Large intestine (tissue), 3 donors: ENCODE measurements at regions not wholly inside any gene's neighbourhood (a gene's known extent, or its start where the extent isn't known, plus 50 kb on each side); places are given as distances from the start of the nearest gene placed in this dataset.

Source experiments
- DNase-seq, 2 donors: peaks; one replicate each; pipeline versions ENCODE4 v3.0.0 to v3.0.0-alpha.2; 2013
- H3K27ac ChIP-seq: one replicate; pipeline ENCODE4 v1.5.1; 2013; ENCODE audit warnings: low read length
- H3K27me3 ChIP-seq: 2 replicates; pipeline ENCODE4 v1.6.1; 2013; ENCODE audit warnings: low read length; ENCODE audit not compliant: control insufficient read depth, insufficient read depth
- H3K36me3 ChIP-seq: 2 replicates; pipeline ENCODE4 v1.6.1; 2013; ENCODE audit warnings: low read length; ENCODE audit not compliant: control insufficient read depth, insufficient read depth
- H3K4me1 ChIP-seq: one replicate; pipeline ENCODE4 v1.6.1; 2013; ENCODE audit warnings: low read length; ENCODE audit not compliant: control insufficient read depth, insufficient read depth
- H3K4me3 ChIP-seq: one replicate; pipeline ENCODE4 v1.5.1; 2013; ENCODE audit warnings: low read length
- H3K9me3 ChIP-seq: one replicate; pipeline ENCODE4 v1.6.1; 2013; ENCODE audit warnings: mild to moderate bottlenecking, low read depth, low read length, moderate library complexity; ENCODE audit not compliant: control insufficient read depth
- WGBS: methylation state at CpG from one replicate; pipeline ENCODE4 v1.1.5; 2013; ENCODE audit warnings: low lambda C conversion rate; ENCODE audit not compliant: insufficient coverage; 5-methylcytosine and 5-hydroxymethylcytosine counted together

DNA sequence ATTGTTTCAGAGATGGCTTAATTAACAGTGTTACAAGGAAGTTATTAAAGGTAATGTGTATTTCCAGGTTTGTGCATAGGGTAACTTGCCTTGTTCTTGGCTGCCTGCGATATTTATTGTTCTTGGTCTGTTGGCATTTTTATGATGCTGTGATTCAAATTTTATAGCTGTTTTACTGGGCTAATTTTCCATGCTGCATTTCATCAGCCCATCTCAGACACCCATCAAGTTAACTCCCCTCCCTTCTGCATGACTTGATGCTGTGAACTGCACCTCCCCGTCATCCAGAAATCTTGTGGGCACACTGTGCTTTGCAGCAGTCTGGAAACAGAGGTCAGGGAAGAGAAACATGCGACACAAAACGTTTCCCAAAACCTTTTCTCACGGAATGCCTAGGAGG lies 1049.2 kb downstream of the AACS start:
- no peaks in the 10 kb centered on the region for H3K4me1 ChIP-seq
- no peak overlapping the region for H3K27ac ChIP-seq
- H3K36me3 ChIP-seq, result no peaks in the 10 kb centered on the region
- WGBS, result no CpG with 5 or more reads among the region's 5 CpGs
- H3K9me3 ChIP-seq, result no peaks in the 10 kb centered on the region
- no peak for DNase-seq
- H3K4me3 ChIP-seq, result no peak overlapping the region
- no peaks in the 10 kb centered on the region for H3K27me3 ChIP-seq

- Histone ChIP-seq H3K4me1 (no peaks in the 10 kb centered on the region), H3K27me3 (no peaks in the 10 kb centered on the region), H3K27ac (no peak overlapping the region), H3K9me3 (no peaks in the 10 kb centered on the region), H3K36me3 (no peaks in the 10 kb centered on the region), H3K4me3 (no peak overlapping the region)
- WGBS, result 72% methylated on average over 2 of the region's 3 CpGs
- no peak for DNase-seq
These were observed 1052.3 kb downstream of the AACS start for GRCh38 chr12:126117502-126117901.

DNA sequence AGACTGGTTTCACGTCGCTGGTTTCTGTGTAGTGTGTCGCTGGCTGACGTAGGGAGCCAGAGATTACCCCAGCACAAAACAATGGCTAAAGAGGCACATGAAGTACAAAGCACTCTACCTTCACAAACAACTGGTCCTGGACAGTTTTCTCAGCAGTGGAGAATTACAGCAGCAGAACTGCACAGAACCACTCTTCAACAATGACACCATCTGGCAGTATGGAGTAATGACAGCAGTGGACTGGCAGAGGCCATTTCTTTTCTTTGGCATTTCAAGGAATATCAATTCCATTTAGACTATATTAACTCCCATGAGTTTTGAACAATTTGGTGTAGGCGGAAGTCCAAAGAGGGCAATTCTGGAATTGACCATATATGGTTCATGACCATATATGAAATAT lies 1074.1 kb downstream of the AACS start:
- WGBS, result no CpG with 5 or more reads among the region's 5 CpGs
- no peak for DNase-seq
- Histone ChIP-seq H3K4me1 (no peaks in the 10 kb centered on the region), H3K9me3 (no peaks in the 10 kb centered on the region), H3K4me3 (no peak overlapping the region), H3K27me3 (no peaks in the 10 kb centered on the region), H3K27ac (no peak overlapping the region), H3K36me3 (no peaks in the 10 kb centered on the region)

DNA sequence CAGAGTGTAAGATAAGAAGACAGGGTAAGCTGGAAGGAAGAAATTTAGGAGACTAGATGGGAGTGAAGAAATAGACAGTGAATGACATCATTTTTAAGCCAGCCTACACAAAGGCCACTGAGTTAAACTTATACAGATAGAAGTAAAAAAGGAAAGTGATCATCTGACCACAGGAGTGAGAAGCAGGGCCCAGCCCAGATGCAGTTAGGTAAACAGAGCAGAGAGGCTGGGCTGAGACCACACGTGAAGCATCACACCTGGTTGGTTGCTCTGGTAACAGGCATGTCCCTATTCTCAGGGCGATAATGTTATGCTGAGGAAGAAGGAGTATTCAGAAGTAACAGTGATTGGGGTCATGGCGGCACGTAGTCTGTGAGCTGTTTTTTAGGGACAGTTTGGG lies 1079.4 kb downstream of the AACS start:
- no CpG with 5 or more reads among the region's 4 CpGs for WGBS
- Histone ChIP-seq H3K27me3 (no peaks in the 10 kb centered on the region), H3K9me3 (no peaks in the 10 kb centered on the region), H3K36me3 (no peaks in the 10 kb centered on the region), H3K4me1 (no peaks in the 10 kb centered on the region), H3K4me3 (no peak overlapping the region), H3K27ac (no peak overlapping the region)
- DNase-seq, result no peak

GRCh38 chr12:126147321-126147720 lies 1082.1 kb downstream of the AACS start:
- Histone ChIP-seq H3K27ac (no peak overlapping the region), H3K36me3 (no peaks in the 10 kb centered on the region), H3K4me3 (no peak overlapping the region), H3K4me1 (no peaks in the 10 kb centered on the region), H3K9me3 (peaks cover 2% of the 10 kb centered on the region), H3K27me3 (no peaks in the 10 kb centered on the region)
- no peak for DNase-seq
- no CpG with 5 or more reads among the region's 1 CpG for WGBS

- no peaks in the 10 kb centered on the region for H3K36me3 ChIP-seq
- no CpG with 5 or more reads among the region's 12 CpGs for WGBS
- no peaks in the 10 kb centered on the region for H3K4me1 ChIP-seq
- no peak overlapping the region for H3K27ac ChIP-seq
- no peaks in the 10 kb centered on the region for H3K27me3 ChIP-seq
- no peak overlapping the region for H3K4me3 ChIP-seq
- no peak for DNase-seq
- no peaks in the 10 kb centered on the region for H3K9me3 ChIP-seq
These were observed 1091.8 kb downstream of the AACS start for GRCh38 chr12:126156806-126157574.

- H3K27me3 ChIP-seq, result no peaks in the 10 kb centered on the region
- DNase-seq, result no peak
- no peak overlapping the region for H3K27ac ChIP-seq
- WGBS, result 76% methylated on average over 4 of the region's 5 CpGs
- H3K4me3 ChIP-seq, result no peak overlapping the region
- H3K36me3 ChIP-seq, result no peaks in the 10 kb centered on the region
- H3K9me3 ChIP-seq, result no peaks in the 10 kb centered on the region
- no peaks in the 10 kb centered on the region for H3K4me1 ChIP-seq
These were observed 1092.3 kb downstream of the AACS start for GRCh38 chr12:126157575-126157966.

- Histone ChIP-seq H3K4me1 (no peaks in the 10 kb centered on the region), H3K27me3 (no peaks in the 10 kb centered on the region), H3K27ac (no peak overlapping the region), H3K36me3 (no peaks in the 10 kb centered on the region), H3K4me3 (no peak overlapping the region), H3K9me3 (no peaks in the 10 kb centered on the region)
- 61% methylated on average over 2 of the region's 5 CpGs for WGBS
- no peak for DNase-seq
These were observed 1093.9 kb downstream of the AACS start for GRCh38 chr12:126159139-126159538.

DNA sequence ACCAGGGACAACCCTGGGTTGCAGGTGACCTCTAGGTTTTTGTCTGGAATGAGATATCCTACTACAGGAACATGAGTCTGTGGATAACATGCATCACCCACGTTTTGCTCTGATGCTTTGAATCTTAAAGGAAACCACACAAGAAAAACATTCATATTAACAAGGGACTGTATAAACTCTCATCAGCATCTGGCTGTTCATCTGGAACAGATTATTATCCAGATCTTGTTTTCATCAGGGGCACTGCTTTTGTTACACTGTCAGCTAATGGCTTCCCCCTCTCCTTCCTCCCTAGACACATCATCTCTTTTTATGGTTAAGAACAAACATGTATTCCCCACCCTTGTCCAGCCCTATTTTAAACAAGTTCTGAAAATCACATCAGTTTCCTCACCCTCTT lies 1095.7 kb downstream of the AACS start:
- 80% methylated on average over 1 of the region's 1 CpG for WGBS
- Histone ChIP-seq H3K4me1 (no peaks in the 10 kb centered on the region), H3K4me3 (no peak overlapping the region), H3K27ac (no peak overlapping the region), H3K36me3 (no peaks in the 10 kb centered on the region), H3K9me3 (no peaks in the 10 kb centered on the region), H3K27me3 (no peaks in the 10 kb centered on the region)
- no peak for DNase-seq

- no peak for DNase-seq
- H3K9me3 ChIP-seq, result no peaks in the 10 kb centered on the region
- H3K27me3 ChIP-seq, result no peaks in the 10 kb centered on the region
- H3K36me3 ChIP-seq, result no peaks in the 10 kb centered on the region
- H3K4me1 ChIP-seq, result no peaks in the 10 kb centered on the region
- no peak overlapping the region for H3K27ac ChIP-seq
- WGBS, result no CpG with 5 or more reads among the region's 8 CpGs
- no peak overlapping the region for H3K4me3 ChIP-seq
These were observed 1098.7 kb downstream of the AACS start for GRCh38 chr12:126163984-126164383.

- 13% methylated on average over 3 of the region's 5 CpGs for WGBS
- no peaks in the 10 kb centered on the region for H3K4me1 ChIP-seq
- no peak overlapping the region for H3K27ac ChIP-seq
- H3K9me3 ChIP-seq, result no peaks in the 10 kb centered on the region
- H3K4me3 ChIP-seq, result no peak overlapping the region
- no peaks in the 10 kb centered on the region for H3K36me3 ChIP-seq
- H3K27me3 ChIP-seq, result no peaks in the 10 kb centered on the region
- DNase-seq, result no peak
These were observed 1106.8 kb downstream of the AACS start for GRCh38 chr12:126171937-126172559.
